ENCODE measurements at regions not wholly inside any gene's neighbourhood (a gene's known extent, or its start where the extent isn't known, plus 50 kb on each side); places are given as distances from the start of the nearest gene placed in this dataset.

- DNase-seq: no peak
Observed at GRCh38 chr4:181289198-181289597, 954.0 kb upstream of the TENM3 start.

DNA sequence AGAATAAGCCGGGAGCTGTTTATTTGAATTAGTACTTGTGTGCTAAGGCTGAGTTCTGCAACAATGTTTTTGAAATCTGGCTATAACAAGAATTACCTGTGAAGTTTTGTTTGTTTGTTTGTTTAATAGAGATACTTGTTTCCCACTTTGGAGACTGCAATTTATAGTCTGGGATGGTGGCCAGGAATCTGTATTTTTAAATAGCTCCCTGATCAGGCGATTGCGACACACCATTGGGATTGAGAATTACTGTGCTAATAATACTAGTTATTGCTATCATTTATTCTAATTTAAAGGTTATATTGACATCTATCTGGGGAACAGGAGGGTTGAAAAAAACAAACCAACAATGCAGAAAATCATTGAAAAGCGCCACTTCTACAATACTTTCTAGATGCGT, 951.6 kb upstream of the TENM3 start:
- no peak for DNase-seq

- DNase-seq: no peak
Observed at GRCh38 chr4:181293014-181293413, 950.2 kb upstream of the TENM3 start.

DNA sequence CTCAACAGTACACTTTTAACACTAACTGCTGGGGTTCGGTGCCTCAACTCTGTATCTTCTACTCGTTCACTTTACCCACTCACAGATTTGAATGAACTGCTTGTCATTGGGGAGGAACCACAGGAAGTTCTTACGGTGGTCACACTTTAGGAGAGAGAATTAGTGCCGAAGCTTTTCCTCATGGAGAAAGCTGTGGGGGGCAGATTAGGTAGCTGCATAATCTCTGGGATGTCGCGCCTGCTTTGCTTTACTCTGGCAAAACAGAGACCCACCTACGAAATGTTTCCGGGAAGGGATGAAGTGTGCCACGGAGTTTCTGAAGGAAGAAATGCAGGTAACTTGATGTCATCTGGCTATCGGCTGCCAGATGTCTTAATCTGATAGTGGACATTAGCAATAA, 949.7 kb upstream of the TENM3 start:
- no peak for DNase-seq

DNA sequence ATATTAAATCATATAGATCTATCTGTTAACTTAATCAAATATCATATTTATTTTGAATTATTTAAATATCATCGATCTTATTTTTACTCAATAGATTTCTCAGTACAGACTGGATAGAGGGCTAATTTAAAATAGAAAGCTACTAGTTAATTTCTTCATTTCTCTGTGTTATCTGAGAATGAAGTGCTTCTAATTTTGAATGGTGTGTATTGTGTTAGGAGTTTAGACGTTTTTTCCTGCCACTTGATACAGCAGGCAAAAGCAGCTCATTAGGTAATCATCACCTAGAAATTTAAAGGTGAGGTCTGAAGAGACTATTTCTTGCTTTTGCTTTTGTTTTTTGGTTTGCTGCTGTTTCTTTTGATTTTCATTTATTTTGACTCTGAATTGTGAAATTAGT, 948.8 kb upstream of the TENM3 start:
- DNase-seq: no peak

DNA sequence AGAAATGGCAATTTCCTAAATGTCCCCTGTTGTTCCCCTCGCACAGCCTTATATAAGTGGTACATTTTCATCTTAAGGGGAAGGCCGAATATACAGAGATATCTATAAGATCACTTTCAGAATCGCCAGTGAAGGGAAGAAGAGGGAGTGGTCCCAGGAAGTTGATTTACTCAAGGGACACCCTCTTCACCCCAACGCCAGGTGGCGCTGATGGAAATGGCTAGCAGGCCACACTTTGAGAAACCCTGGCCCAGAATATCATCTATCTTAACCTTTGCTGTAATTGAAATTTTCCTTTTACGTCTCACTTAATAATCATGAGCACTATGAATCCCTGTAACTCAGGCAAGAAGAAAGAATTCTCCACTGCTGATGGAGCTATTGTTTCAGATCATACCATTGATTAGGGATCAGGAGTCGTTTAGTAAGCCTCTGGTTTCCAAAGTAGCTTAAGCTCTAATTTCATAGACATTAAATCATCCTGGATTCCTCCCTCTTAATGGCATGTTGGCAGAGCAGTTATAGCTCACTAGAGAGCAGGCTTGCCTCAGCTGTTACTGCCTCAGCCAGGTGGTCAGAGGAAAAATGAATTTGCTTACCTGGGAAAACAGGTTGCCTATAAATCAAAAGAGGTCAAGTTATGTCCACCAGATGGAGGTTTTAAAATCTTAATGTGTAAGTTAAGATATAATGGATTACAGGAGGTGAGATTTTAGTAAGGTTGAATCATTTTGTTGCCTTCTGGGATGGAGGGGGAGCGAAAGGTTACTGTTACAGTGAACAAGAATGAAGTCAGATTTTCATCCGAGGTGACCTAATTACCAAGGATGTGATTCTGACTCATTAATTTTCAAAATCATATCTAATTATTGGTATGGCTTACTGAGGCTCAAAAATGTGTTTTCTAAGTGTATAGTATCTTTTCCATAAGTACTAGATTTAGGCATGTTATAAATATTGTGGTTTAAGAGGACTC, 941.2 kb upstream of the TENM3 start:
- peak; percentile 1 for DNase-seq

- no peak for DNase-seq
Observed at GRCh38 chr4:181307824-181308223, 935.4 kb upstream of the TENM3 start.

- no peak for DNase-seq
Observed at GRCh38 chr4:181308476-181309312, 934.5 kb upstream of the TENM3 start.

DNA sequence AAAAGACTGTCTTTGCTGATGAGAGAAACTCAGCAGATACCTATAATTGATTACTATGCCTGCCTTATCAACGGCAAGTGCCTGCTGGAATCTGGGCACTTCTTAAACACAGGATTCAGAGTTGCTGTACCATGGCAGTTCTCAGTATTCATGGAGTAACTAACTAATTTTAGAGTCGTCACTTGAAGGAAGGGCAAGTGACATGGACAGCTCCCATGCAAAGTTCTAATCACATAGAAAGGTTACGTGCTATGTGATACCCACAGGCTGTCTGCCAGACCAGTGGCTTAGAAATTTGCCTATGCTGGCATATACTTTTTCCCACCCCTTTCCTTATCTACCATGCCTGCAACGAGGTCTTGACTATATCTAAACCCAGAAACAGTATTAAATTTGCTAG, 931.1 kb upstream of the TENM3 start:
- DNase-seq: no peak

- no peak for DNase-seq
Observed at GRCh38 chr4:181319629-181320028, 923.6 kb upstream of the TENM3 start.

GRCh38 chr4:181323061-181323460, 920.1 kb upstream of the TENM3 start:
- no peak for DNase-seq

DNA sequence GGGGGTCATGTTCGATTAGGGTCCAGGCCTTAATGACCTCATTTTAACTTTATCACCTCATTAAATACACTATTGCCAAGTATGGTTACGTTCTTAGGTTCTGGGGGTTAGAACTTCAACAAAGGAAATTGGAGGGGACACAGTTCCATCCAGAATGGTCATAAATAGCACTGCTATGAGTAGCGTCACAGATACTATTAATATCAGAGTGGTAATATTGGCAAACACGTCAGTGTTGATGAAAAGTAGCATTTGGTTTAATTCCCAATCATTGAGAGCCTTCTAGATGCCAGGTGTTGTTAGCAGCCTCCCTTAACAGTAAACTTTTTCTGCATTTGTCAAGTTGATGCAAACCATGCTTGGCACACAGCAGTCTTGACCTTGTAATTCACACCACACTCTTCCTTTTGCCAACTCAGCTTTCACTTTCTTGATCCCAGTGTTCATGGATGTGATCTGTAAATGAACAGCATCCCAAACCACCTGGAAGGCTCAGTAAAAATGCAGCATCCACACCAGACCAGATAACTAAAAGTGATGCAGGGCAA, 912.5 kb upstream of the TENM3 start:
- no peak for DNase-seq

GRCh38 chr4:181331214-181331613, 912.0 kb upstream of the TENM3 start:
- DNase-seq: no peak

DNA sequence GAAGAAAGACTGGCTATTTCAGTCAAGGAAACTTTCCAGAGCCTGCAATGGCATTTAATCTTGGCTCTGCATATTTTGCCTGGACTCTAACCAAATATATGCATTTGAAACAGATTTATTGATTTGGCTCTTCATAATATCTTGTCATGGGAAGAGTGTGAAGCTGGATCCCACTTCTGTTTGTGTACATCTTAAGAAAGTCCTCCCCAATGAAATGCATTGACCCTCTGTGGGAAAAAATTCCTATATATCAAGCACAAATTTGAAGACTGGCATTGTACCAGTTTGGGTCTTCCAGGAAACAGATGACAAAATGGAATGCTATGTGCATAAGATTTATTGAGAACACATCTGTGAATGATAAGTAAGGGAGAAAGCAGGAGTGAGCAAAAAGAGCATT, 897.3 kb upstream of the TENM3 start:
- DNase-seq: no peak

DNA sequence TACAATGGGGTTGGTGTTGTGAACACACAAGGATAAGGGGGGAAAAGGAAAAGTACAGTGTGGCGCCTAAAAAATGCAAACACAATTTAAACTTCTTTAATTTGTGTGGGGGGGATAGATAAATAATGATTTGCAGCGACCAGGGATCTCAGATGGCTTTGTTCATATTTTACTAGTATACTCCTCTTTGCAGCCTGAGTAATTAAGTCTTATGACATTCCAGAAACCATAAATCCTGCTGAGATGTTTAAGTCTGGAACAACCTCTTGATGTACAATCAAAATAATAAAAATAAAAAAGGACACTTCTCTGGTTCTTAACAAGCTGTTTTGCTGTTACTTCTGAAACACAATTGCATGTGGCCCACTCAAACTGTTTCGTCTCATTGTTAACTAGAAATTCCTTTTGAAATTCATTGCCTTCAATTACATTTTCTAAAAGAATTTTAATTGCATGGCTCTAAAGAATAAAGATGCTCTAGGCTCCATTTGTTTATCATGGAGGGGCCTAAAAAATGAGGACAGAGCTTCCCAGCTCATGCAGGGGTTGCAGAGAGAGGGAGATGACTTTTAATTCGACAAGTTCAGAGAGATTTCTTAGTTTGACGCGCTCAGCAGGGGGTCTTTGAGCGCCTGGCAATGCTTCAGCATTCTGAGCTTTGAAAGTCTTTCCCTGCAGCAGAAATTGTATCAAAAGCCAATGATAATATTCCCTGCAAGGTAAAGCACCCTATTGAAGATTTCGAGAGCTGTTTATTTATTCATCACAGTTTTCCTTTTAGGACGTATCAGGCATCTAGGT, 892.4 kb upstream of the TENM3 start:
- DNase-seq: no peak

GRCh38 chr4:181364504-181364903, 878.7 kb upstream of the TENM3 start:
- DNase-seq: no peak

DNA sequence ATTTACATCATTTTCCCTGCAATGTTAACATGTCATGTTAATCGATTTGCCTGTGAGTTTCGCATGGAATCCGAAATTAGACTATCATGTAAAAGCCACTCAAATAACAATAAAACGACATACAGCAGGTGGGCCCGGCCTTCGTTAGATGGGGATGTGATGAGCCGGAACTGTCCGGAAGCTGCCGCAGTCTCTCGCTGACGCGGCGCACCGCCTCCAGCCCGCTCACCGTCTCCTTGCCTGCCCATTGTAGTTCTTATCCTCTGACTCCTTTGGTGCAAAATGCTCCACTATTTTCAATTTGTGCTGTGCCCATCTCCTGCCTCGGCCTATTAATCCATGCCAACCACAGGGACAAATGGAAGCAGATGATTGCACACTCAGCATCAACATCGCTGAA, 877.5 kb upstream of the TENM3 start:
- DNase-seq: no peak

DNA sequence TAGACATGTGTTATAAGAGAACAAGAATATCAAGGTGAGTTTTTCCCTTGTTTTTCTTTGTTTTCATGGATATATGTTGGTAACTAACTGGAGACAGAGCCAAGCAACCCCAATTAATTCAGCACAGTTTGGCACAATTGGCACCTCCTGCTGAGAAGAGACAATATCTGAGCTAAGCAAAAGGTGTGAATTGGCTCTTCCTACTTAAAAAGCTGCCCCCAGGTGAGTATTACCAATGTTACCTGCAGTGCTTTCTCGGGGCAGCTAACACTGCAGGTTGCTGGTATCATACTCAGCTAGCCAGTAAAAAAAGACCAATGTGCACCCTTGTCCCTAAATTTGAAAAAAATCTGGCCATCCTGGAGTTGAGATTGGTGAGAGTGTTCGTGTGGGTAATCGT, 871.2 kb upstream of the TENM3 start:
- DNase-seq: no peak

DNA sequence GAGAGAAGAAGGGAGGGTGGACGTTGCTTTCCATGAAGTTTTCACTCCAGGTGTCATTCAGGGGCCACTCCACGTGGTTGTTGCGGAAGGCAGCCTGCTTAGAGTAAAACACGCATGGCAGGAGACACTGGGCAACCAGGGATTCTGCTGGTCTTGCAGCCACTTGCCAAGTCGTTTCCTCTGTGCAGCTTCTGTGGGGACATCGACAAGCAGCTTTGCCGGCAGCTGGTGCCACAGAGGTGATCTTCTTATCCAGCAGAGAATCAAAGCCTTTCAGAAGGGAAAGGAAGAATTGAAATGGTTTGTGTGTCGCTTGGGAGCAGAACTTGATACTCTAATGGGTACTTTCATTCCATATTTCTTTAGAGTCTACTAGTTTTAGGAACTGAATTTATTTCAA, 867.1 kb upstream of the TENM3 start:
- no peak for DNase-seq

GRCh38 chr4:181388061-181388460, 855.1 kb upstream of the TENM3 start:
- no peak for DNase-seq

DNA sequence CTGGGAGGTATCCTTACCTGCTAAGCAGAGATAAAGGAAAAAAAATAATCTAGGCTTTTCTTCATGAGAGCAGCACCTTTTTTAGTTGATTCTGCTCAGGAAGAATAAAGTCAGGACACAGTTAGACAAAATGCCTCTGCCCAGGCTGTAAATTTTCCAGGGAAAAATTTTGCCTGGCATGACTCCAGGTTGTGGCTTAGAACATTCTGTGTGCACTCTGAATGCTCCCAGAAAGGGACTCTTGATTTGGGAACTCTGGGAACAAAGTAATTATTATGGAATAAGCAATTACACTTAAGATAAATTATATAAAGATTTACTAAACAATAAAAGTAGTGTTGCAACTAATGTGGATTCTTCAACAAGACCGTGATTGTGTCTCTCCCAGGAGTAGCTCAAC, 826.2 kb upstream of the TENM3 start:
- DNase-seq: no peak

- no peak for DNase-seq
Observed at GRCh38 chr4:181418496-181418895, 824.7 kb upstream of the TENM3 start.

GRCh38 chr4:181420950-181421349, 822.3 kb upstream of the TENM3 start:
- DNase-seq: no peak

All from stimulated activated CD4-positive, alpha-beta T cell treated with anti-CD3 and anti-CD28 coated beads, Interleukin-12 subunit alpha, Interleukin-12 subunit beta, amount 100 ng/mL, for 4 hours (primary cell).